WTC11 (cell line): ENCODE measurements at regions not wholly inside any gene's neighbourhood (a gene's known extent, or its start where the extent isn't known, plus 50 kb on each side); places are given as distances from the start of the nearest gene placed in this dataset.

ENCODE experiments used
- CREM ChIP-seq: sonication (generic); formaldehyde crosslinking; IDR thresholded peaks from 2 replicates; pipeline ENCODE4 v1.8.1; 2022; ENCODE audit warnings: mild to moderate bottlenecking, missing genetic modification reagents, moderate library complexity
- CTCF ChIP-seq: fragments of 200-600 bp; IDR thresholded peaks from 2 replicates; pipeline ENCODE4 v1.8.0; 2022; ENCODE audit warnings: antibody characterized with exemption
- FOXJ3 ChIP-seq: sonication (generic); formaldehyde crosslinking; IDR thresholded peaks from 2 replicates; pipeline ENCODE4 v1.9.0; 2021; ENCODE audit warnings: missing genetic modification reagents, mild to moderate bottlenecking, borderline replicate concordance
- GABPB1 ChIP-seq: sonication (generic); formaldehyde crosslinking; IDR thresholded peaks from 2 replicates; pipeline ENCODE4 v1.8.1; 2023; ENCODE audit warnings: mild to moderate bottlenecking, missing genetic modification reagents
- PREB ChIP-seq: sonication (generic); formaldehyde crosslinking; IDR thresholded peaks from 2 replicates; pipeline ENCODE4 v1.8.1; 2022; ENCODE audit warnings: mild to moderate bottlenecking, missing genetic modification reagents, moderate library complexity, borderline replicate concordance
- STAT6 ChIP-seq: sonication (generic); formaldehyde crosslinking; conservative IDR thresholded peaks from 2 replicates; pipeline ENCODE4 v1.8.1; 2023; ENCODE audit warnings: mild to moderate bottlenecking, low read depth, missing genetic modification reagents, moderate library complexity
- ZNF232 ChIP-seq: sonication (generic); formaldehyde crosslinking; IDR thresholded peaks from 2 replicates; pipeline ENCODE4 v1.8.0; 2022; ENCODE audit warnings: mild to moderate bottlenecking, missing genetic modification reagents
- ZNF317 ChIP-seq: sonication (generic); formaldehyde crosslinking; IDR thresholded peaks from 2 replicates; pipeline ENCODE4 v1.8.1; 2023; ENCODE audit warnings: low read depth, mild to moderate bottlenecking, moderate library complexity, missing genetic modification reagents, borderline replicate concordance
- TF ChIP-seq, protein P1 (sequence below): sonication (generic); formaldehyde crosslinking; IDR thresholded peaks from 2 replicates; pipeline ENCODE4 v1.8.0; 2022; ENCODE audit warnings: mild to moderate bottlenecking, missing genetic modification reagents
- TF ChIP-seq, protein P2 (sequence below): sonication (generic); formaldehyde crosslinking; IDR thresholded peaks from 2 replicates; pipeline ENCODE4 v1.8.1; 2023; ENCODE audit warnings: mild to moderate bottlenecking, missing genetic modification reagents, moderate library complexity

DNA sequence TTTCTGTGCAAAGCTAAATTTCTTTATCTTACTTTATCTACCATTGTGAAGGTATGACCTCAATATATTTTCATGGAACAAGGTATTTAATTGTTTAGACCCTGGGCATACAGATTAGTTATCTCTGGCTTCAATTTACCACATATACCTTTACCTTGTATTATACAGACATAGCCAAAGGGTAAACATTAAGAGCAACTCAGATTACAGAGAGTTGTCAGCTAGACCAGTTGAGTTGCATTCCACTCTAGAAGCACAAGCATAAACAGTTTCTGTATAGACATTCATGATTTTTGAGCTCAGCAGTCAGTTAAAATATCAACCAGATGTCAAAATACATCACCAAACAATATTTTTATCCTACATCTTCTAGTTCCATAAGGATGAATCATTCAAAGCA is 857.3 kb upstream of the ZWINT start:
- no peak for TF ChIP-seq PREB
- TF ChIP-seq ZNF317 (CRISPR knock-in tag) = no peak
- TF ChIP-seq CTCF = no peak
- no peak for TF ChIP-seq ZNF232
- TF ChIP-seq, protein P1, sequence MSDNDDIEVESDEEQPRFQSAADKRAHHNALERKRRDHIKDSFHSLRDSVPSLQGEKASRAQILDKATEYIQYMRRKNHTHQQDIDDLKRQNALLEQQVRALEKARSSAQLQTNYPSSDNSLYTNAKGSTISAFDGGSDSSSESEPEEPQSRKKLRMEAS = no peak
- no peak for TF ChIP-seq GABPB1
- no peak for TF ChIP-seq FOXJ3
- no peak for TF ChIP-seq STAT6 (CRISPR knock-in tag)
- TF ChIP-seq, protein P2, sequence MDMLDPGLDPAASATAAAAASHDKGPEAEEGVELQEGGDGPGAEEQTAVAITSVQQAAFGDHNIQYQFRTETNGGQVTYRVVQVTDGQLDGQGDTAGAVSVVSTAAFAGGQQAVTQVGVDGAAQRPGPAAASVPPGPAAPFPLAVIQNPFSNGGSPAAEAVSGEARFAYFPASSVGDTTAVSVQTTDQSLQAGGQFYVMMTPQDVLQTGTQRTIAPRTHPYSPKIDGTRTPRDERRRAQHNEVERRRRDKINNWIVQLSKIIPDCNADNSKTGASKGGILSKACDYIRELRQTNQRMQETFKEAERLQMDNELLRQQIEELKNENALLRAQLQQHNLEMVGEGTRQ (CRISPR knock-in tag) = no peak
- no peak for TF ChIP-seq CREM (CRISPR knock-in tag)
